G401.6 (cell line): ENCODE measurements at regions not wholly inside any gene's neighbourhood (a gene's known extent, or its start where the extent isn't known, plus 50 kb on each side); places are given as distances from the start of the nearest gene placed in this dataset.

Experiments
- FAIRE-seq: peaks from 2 replicates; lab custom pipeline; 2012; peaks lifted over from hg19 to GRCh38; lab: Jason Lieb, UNC

DNA sequence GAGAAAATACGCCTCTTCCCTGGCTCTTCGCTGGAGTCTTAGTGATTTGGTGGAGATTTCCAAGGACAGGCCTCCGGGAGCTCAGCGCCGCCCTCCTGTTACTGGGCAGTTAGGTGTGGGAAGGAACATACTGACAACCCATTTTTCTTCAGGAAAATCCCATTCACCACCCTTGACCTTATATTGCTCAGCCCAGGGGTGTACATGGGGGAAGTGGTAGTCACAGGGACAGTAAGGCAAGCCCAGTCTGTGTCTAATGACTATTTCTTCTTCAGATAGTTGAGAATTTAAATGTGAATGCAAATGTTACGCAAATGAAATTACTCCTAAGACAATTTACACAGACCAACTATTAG, 119.4 kb downstream of the UQCRFS1 start:
- no peak for FAIRE-seq

GRCh38 chr19:29092712-29093552, 120.0 kb downstream of the UQCRFS1 start:
- no peak for FAIRE-seq

- FAIRE-seq: no peak
Measured at GRCh38 chr19:29090783-29091526, 122.0 kb downstream of the UQCRFS1 start.

DNA sequence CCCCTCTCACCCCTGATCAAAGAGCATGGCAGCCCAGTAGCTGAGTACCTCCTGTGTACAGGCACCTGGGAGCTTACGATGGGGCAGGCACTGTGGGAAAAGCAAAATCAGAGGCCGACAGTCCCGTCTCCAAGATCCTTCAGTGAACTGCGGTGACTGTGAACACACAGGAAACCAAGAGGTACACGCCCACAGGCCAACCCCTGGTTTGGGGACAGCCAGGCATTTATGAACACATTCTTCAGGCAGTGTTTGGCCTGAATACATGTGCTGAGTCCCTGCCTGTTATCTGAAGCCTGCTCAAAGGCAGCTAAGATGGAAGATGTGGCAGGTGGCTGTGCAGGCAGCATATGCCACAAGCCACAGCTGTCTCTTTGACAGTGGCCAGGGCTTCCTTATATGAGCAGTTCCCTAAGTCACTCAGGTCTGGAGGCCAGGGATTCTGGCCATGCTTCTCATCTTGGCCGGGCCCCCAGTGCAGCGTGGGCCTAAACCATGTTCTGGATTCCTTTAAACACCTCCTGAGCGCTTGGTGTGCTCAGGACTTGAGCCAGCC, 123.6 kb downstream of the UQCRFS1 start:
- no peak for FAIRE-seq

GRCh38 chr19:29088761-29089160, 124.2 kb downstream of the UQCRFS1 start:
- no peak for FAIRE-seq

DNA sequence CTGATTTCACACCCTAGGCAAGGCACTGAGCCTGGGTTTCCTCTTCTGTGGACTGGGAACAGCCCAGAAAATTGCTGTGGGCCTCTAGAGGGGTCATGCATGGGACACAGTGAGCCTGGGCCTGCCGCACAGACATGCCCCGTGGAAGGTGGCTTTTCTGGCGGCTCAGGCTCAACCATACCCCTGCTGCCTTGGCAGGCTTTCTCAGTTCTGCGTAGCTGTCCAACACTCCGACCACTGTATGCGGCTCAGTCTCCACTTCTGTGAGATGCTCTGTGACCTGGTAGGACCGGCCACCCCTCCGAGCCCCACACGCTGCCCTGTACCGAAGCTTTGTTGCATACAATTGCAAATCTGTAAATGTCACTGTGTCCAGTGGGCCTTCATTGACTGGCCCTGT, 126.3 kb downstream of the UQCRFS1 start:
- FAIRE-seq: no peak

GRCh38 chr19:29086182-29086581, 126.8 kb downstream of the UQCRFS1 start:
- FAIRE-seq: no peak

DNA sequence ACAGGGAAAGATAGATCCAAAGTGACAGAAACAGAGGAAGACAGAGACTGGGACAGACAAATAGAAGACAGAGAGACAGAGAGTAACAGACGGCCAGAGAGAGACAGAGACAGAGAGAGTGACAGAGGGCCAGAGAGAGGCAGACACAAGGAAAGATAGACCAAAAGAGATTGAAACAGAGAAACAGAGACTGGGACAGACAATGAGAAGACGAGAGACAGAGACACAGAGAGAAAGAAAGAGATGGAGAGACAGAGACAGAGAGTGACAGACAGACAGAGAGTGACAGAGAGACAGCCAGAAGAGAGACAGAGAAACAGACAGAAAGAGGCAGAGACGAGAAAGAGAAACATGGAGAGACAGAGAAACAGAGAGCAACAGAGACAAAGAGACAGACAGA, 127.3 kb downstream of the UQCRFS1 start:
- FAIRE-seq: no peak

GRCh38 chr19:29085206-29085605, 127.7 kb downstream of the UQCRFS1 start:
- FAIRE-seq: no peak

GRCh38 chr19:29084266-29084665, 128.7 kb downstream of the UQCRFS1 start:
- FAIRE-seq: no peak

DNA sequence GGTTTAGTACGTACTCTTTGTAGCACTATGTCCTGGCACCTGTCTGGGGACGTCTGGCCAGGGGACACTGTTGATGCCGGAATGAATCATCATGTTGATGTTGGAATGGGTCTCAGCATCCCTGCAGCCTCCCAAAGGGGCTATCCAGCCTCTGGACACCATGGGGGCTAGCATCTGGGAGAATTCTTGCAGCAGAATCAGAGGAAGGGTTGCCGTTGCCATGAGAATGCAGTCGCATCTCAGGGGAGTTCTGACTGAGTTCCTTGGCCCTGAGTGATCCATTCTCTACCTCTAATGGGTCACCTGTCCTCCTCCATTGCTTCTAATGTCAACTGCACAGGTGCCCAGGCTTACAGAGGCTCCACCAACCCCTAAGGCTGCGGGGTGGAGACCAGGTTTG, 129.1 kb downstream of the UQCRFS1 start:
- FAIRE-seq: no peak

- FAIRE-seq: no peak
Measured at GRCh38 chr19:29079356-29080032, 133.5 kb downstream of the UQCRFS1 start.

GRCh38 chr19:29076963-29077362, 136.0 kb downstream of the UQCRFS1 start:
- no peak for FAIRE-seq

- FAIRE-seq: no peak
Measured at GRCh38 chr19:29076161-29076560, 136.8 kb downstream of the UQCRFS1 start.

DNA sequence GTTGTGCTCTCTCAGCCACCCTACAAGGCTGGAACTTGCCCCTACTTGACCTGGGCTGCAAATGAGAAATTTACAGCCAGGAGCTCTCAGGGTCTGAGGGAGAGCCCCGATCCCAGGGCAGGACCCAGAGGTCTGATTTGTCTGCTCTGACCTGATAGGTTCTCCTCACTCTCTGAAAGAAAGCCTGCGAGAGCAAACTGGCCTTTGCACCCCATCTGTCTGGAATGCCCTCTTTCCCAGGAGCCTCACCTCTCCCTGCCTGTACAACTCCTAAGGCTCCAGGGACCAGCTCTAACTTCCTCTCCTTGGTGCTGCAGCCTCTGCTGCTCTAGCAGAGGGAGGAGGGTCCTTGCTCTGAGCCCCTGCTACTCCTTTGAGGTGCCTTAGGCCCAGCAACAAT, 137.8 kb downstream of the UQCRFS1 start:
- FAIRE-seq: no peak

GRCh38 chr19:29074579-29074978, 138.4 kb downstream of the UQCRFS1 start:
- FAIRE-seq: no peak

GRCh38 chr19:29067831-29068230, 145.1 kb downstream of the UQCRFS1 start:
- no peak for FAIRE-seq

DNA sequence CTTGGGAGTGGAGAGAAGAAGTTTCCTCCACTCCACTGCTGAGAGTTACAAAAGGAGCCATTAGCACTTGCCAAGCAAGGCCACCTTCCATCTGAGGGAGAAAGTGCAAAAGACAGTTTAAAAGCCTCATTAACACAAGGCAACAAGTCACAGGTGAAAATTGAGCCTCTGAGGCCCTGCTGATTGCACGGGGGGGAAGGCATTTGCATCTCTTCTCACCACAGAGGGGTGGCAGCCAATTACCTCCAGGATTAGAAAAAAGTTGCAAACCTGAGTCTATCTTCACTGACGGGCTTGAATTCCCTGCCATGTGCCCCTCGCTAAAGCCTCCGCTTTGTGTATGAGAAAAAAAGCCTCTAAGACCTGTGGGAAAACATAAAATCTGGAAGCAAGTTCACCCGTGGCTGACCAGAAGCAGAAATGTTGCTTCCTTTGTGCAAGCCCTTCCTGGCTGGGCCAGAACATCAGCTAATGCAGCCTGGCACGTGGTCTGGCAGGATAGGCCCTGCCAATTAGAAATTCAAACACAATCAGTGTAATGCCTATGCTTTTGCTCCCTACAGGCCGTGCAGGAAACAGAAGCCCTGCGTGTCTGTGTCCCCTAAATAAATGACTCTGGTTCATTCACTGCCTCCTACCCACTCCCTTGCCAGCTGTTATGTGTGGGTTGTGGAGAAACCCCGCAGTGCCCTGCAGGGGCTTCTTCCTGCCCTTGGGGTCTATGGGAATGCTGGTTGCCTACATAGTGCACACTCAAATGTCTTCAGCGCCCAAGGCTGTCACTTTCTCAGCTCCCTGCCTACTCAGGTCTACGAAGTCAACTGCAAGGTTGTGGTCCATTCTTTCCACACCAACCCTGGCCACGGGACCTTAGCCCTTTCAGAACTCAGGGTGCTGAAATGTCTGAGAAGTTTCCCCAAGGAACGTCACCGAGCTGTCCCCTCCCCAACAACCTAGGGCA, 150.2 kb downstream of the UQCRFS1 start:
- no peak for FAIRE-seq

DNA sequence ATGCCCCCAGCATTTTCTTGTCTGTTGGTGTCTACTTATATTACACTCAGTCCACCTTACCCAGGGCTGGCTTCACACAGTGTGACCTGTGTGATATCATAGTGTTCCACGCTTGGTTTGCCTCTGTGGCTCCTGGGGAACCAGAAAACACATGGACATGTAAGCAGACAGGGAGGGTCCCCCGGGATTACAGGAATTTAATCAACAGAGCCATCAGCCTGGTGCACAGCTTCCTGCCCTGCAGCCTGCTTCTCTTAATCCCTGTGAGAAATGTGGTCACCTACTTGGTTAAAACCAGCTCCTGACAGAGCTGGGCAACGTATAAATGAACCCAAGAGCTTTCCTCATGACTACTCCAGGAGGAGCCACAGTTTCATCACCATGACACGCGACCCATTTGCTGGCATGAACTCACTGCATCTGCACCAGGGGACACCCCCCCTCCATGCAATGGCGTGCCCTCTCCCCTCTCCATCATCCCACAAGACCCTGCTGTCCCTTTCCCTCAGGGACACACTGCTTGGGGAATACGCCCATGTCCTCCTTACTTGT, 152.1 kb downstream of the UQCRFS1 start:
- no peak for FAIRE-seq

- FAIRE-seq: no peak
Measured at GRCh38 chr19:29056535-29056934, 156.4 kb downstream of the UQCRFS1 start.
